SK-N-SH treated with all-trans-retinoic acid at 6 μM for 48 hours (cell line): ENCODE measurements at regions not wholly inside any gene's neighbourhood (a gene's known extent, or its start where the extent isn't known, plus 50 kb on each side); places are given as distances from the start of the nearest gene placed in this dataset.

Experiments
- ATAC-seq: fragments of 200-7000 bp; cut with Tn5 transposase; 3 replicates; pipeline ENCODE4 v1.9.1; 2020; ENCODE audit warnings: mild to moderate bottlenecking, moderate library complexity
- BACH2 ChIP-seq: fragments of 250-450 bp; sonication (Bioruptor Pico); IDR thresholded peaks from 2 replicates; pipeline ENCODE4 v1.9.0; 2021; ENCODE audit warnings: mild to moderate bottlenecking, borderline replicate concordance
- CSDC2 ChIP-seq: fragments of 250-450 bp; sonication (Bioruptor Pico); IDR thresholded peaks from 2 replicates; pipeline ENCODE4 v1.5.0; 2020; ENCODE audit warnings: mild to moderate bottlenecking, moderate library complexity
- ESRRG ChIP-seq: fragments of 250-450 bp; sonication (Bioruptor Pico); IDR thresholded peaks from 2 replicates; pipeline ENCODE4 v1.6.1; 2021; ENCODE audit warnings: mild to moderate bottlenecking
- GLIS3 ChIP-seq: fragments of 250-450 bp; sonication (Bioruptor Pico); IDR thresholded peaks from 2 replicates; pipeline ENCODE4 v1.5.0; 2020; ENCODE audit warnings: mild to moderate bottlenecking, moderate library complexity
- ISL1 ChIP-seq: fragments of 250-450 bp; sonication (Bioruptor Pico); IDR thresholded peaks from 2 replicates; pipeline ENCODE4 v2.1.2; 2022; ENCODE audit warnings: mild to moderate bottlenecking, moderate library complexity
- OSR1 ChIP-seq: fragments of 250-450 bp; sonication (Bioruptor Pico); IDR thresholded peaks from 2 replicates; pipeline ENCODE4 v1.8.0; 2022; ENCODE audit warnings: moderate library complexity, mild to moderate bottlenecking, inconsistent platforms
- RARB ChIP-seq: fragments of 250-450 bp; sonication (Bioruptor Pico); IDR thresholded peaks from 2 replicates; pipeline ENCODE4 v1.8.0; 2021; ENCODE audit warnings: mild to moderate bottlenecking, moderate library complexity
- SNAI2 ChIP-seq: fragments of 250-450 bp; sonication (Bioruptor Pico); IDR thresholded peaks from 2 replicates; pipeline ENCODE4 v1.5.0; 2020; ENCODE audit warnings: mild to moderate bottlenecking, moderate library complexity
- TCF4 ChIP-seq: fragments of 250-450 bp; sonication (Bioruptor Pico); IDR thresholded peaks from 2 replicates; pipeline ENCODE4 v1.8.0; 2021; ENCODE audit warnings: mild to moderate bottlenecking, moderate library complexity, borderline replicate concordance
- TOX ChIP-seq: fragments of 250-450 bp; sonication (Bioruptor Pico); IDR thresholded peaks from 2 replicates; pipeline ENCODE4 v1.8.0; 2021; ENCODE audit warnings: mild to moderate bottlenecking, moderate library complexity, borderline replicate concordance
- ZC3H10 ChIP-seq: fragments of 250-450 bp; sonication (Bioruptor Pico); IDR thresholded peaks from 2 replicates; pipeline ENCODE4 v1.5.1; 2021; ENCODE audit warnings: mild to moderate bottlenecking, moderate library complexity
- ZFP3 ChIP-seq: fragments of 250-450 bp; sonication (Bioruptor Pico); IDR thresholded peaks from 2 replicates; pipeline ENCODE4 v1.5.0; 2020; ENCODE audit warnings: mild to moderate bottlenecking, moderate library complexity
- ZNF565 ChIP-seq: fragments of 450-650 bp; formaldehyde crosslinking; conservative IDR thresholded peaks from 2 replicates; pipeline ENCODE4 v1.5.0; 2020; ENCODE audit warnings: low read depth, mild to moderate bottlenecking, moderate library complexity
- ZNF70 ChIP-seq: fragments of 450-650 bp; formaldehyde crosslinking; IDR thresholded peaks from 2 replicates; pipeline ENCODE4 v1.5.0; 2020; ENCODE audit warnings: mild to moderate bottlenecking, moderate library complexity
- ZNF8 ChIP-seq: fragments of 450-650 bp; formaldehyde crosslinking; IDR thresholded peaks from 2 replicates; pipeline ENCODE4 v1.5.0; 2020; ENCODE audit warnings: mild to moderate bottlenecking, moderate library complexity
- TF ChIP-seq, protein P1 (sequence below): fragments of 250-450 bp; sonication (Bioruptor Pico); IDR thresholded peaks from 2 replicates; pipeline ENCODE4 v1.5.1; 2020; ENCODE audit warnings: low read depth, mild to moderate bottlenecking, moderate library complexity
- TF ChIP-seq, protein P2 (sequence below): fragments of 250-450 bp; sonication (Bioruptor Pico); IDR thresholded peaks from 2 replicates; pipeline ENCODE4 v1.5.0; 2020; ENCODE audit warnings: mild to moderate bottlenecking, moderate library complexity
- TF ChIP-seq, protein P3 (sequence below): fragments of 250-450 bp; sonication (Bioruptor Pico); IDR thresholded peaks from 2 replicates; pipeline ENCODE4 v1.5.1; 2021; ENCODE audit warnings: mild to moderate bottlenecking, moderate library complexity
- TF ChIP-seq, protein P4 (sequence below): fragments of 250-450 bp; sonication (Bioruptor Pico); IDR thresholded peaks from 2 replicates; pipeline ENCODE4 v1.8.0; 2020; ENCODE audit warnings: mild to moderate bottlenecking, moderate library complexity, borderline replicate concordance
- TF ChIP-seq, protein P5 (sequence below): fragments of 250-450 bp; sonication (Bioruptor Pico); IDR thresholded peaks from 2 replicates; pipeline ENCODE4 v1.8.0; 2021; ENCODE audit warnings: low read depth, mild to moderate bottlenecking, moderate library complexity, borderline replicate concordance

DNA sequence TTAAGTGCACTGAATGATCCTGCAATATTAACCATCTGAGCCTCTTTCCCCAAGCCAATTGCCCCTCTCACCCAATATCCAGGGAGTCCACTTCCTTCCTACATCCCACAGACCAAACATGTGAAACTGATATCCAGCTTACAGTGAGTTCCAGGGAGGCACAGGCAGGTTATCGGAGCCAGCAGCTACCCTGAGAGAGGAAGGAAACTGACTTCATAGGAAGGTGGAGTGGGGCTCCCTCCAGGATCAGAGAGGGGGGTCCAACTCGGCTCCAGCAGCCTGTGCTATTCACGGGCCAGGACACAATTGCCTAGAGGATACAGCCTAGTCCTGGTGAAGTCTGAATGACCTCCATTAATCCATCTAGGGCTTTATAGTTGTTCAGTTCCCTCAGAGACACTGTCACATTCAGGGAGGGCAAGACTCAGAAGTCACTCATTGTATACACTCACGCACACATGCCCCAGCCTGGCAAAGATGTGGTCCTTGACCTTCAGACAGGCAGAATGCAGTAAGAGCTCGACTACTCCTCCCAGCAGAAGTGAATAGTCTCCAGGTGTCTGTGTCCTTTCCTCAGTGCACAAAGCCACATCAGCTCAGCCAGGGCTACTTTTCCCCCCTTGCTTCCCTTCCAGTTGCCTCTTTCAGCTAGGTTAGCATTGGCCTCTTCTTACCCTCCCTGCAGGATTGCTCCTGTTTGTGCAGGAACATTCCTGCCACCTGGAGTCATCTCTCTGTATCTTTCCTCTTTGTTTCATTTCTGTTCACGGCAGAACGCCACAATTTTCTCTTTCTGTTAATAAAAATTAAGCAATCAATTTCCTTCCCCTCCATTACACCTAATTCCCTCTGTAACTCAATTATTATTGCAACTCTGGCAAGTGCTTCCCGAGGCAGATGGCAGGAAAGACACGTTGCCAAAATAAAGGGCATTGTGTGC is 501.7 kb downstream of the ARHGEF28 start:
- no peak for TF ChIP-seq ESRRG (CRISPR knock-in tag)
- TF ChIP-seq ZFP3 (CRISPR knock-in tag), result no peak
- TF ChIP-seq OSR1 (CRISPR knock-in tag), result no peak
- TF ChIP-seq, protein P1, sequence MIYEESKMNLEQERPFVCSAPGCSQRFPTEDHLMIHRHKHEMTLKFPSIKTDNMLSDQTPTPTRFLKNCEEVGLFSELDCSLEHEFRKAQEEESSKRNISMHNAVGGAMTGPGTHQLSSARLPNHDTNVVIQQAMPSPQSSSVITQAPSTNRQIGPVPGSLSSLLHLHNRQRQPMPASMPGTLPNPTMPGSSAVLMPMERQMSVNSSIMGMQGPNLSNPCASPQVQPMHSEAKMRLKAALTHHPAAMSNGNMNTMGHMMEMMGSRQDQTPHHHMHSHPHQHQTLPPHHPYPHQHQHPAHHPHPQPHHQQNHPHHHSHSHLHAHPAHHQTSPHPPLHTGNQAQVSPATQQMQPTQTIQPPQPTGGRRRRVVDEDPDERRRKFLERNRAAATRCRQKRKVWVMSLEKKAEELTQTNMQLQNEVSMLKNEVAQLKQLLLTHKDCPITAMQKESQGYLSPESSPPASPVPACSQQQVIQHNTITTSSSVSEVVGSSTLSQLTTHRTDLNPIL (CRISPR knock-in tag), result no peak
- TF ChIP-seq GLIS3 (CRISPR knock-in tag), result no peak
- no peak for TF ChIP-seq CSDC2 (CRISPR knock-in tag)
- no peak for TF ChIP-seq SNAI2 (CRISPR knock-in tag)
- no peak for TF ChIP-seq ZNF8
- TF ChIP-seq ZC3H10 (CRISPR knock-in tag), result no peak
- TF ChIP-seq, protein P2, sequence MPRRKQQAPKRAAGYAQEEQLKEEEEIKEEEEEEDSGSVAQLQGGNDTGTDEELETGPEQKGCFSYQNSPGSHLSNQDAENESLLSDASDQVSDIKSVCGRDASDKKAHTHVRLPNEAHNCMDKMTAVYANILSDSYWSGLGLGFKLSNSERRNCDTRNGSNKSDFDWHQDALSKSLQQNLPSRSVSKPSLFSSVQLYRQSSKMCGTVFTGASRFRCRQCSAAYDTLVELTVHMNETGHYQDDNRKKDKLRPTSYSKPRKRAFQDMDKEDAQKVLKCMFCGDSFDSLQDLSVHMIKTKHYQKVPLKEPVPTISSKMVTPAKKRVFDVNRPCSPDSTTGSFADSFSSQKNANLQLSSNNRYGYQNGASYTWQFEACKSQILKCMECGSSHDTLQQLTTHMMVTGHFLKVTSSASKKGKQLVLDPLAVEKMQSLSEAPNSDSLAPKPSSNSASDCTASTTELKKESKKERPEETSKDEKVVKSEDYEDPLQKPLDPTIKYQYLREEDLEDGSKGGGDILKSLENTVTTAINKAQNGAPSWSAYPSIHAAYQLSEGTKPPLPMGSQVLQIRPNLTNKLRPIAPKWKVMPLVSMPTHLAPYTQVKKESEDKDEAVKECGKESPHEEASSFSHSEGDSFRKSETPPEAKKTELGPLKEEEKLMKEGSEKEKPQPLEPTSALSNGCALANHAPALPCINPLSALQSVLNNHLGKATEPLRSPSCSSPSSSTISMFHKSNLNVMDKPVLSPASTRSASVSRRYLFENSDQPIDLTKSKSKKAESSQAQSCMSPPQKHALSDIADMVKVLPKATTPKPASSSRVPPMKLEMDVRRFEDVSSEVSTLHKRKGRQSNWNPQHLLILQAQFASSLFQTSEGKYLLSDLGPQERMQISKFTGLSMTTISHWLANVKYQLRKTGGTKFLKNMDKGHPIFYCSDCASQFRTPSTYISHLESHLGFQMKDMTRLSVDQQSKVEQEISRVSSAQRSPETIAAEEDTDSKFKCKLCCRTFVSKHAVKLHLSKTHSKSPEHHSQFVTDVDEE, result no peak
- no peak for TF ChIP-seq BACH2
- TF ChIP-seq TCF4 (CRISPR knock-in tag), result no peak
- TF ChIP-seq, protein P3, sequence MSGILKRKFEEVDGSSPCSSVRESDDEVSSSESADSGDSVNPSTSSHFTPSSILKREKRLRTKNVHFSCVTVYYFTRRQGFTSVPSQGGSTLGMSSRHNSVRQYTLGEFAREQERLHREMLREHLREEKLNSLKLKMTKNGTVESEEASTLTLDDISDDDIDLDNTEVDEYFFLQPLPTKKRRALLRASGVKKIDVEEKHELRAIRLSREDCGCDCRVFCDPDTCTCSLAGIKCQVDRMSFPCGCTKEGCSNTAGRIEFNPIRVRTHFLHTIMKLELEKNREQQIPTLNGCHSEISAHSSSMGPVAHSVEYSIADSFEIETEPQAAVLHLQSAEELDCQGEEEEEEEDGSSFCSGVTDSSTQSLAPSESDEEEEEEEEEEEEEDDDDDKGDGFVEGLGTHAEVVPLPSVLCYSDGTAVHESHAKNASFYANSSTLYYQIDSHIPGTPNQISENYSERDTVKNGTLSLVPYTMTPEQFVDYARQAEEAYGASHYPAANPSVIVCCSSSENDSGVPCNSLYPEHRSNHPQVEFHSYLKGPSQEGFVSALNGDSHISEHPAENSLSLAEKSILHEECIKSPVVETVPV (CRISPR knock-in tag), result no peak
- no peak for TF ChIP-seq TOX (CRISPR knock-in tag)
- TF ChIP-seq ZNF70 (CRISPR knock-in tag), result no peak
- TF ChIP-seq RARB (CRISPR knock-in tag), result no peak
- TF ChIP-seq, protein P4, sequence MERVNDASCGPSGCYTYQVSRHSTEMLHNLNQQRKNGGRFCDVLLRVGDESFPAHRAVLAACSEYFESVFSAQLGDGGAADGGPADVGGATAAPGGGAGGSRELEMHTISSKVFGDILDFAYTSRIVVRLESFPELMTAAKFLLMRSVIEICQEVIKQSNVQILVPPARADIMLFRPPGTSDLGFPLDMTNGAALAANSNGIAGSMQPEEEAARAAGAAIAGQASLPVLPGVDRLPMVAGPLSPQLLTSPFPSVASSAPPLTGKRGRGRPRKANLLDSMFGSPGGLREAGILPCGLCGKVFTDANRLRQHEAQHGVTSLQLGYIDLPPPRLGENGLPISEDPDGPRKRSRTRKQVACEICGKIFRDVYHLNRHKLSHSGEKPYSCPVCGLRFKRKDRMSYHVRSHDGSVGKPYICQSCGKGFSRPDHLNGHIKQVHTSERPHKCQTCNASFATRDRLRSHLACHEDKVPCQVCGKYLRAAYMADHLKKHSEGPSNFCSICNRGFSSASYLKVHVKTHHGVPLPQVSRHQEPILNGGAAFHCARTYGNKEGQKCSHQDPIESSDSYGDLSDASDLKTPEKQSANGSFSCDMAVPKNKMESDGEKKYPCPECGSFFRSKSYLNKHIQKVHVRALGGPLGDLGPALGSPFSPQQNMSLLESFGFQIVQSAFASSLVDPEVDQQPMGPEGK (CRISPR knock-in tag), result no peak
- TF ChIP-seq ISL1 (CRISPR knock-in tag), result no peak
- no peak for TF ChIP-seq ZNF565 (CRISPR knock-in tag)
- TF ChIP-seq, protein P5, sequence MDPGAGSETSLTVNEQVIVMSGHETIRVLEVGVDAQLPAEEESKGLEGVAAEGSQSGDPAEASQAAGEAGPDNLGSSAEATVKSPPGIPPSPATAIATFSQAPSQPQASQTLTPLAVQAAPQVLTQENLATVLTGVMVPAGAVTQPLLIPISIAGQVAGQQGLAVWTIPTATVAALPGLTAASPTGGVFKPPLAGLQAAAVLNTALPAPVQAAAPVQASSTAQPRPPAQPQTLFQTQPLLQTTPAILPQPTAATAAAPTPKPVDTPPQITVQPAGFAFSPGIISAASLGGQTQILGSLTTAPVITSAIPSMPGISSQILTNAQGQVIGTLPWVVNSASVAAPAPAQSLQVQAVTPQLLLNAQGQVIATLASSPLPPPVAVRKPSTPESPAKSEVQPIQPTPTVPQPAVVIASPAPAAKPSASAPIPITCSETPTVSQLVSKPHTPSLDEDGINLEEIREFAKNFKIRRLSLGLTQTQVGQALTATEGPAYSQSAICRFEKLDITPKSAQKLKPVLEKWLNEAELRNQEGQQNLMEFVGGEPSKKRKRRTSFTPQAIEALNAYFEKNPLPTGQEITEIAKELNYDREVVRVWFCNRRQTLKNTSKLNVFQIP (CRISPR knock-in tag), result no peak
- ATAC-seq, result peak; percentile 78

DNA sequence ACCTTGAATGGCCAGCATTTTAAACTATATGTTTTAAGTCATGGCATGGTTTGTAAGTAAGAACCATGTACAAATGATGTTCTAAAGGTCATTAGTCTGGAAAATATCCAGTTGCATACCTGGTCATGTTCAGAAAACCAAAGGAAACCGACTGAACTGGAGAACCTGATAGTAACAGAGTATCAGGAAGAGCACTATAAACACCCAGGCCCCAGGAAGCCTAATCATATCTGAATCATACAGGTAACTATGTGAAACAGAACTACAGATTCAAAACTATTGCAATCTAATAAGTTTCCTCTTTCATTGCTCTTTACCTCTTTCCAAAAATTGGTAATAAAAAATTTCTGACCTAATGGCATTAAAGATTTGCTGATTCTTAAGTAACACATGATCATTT is 500.3 kb downstream of the ARHGEF28 start:
- ATAC-seq, result no peak
- TF ChIP-seq ZNF565 (CRISPR knock-in tag), result no peak
- TF ChIP-seq, protein P5 (CRISPR knock-in tag), result no peak
- TF ChIP-seq, protein P3 (CRISPR knock-in tag), result no peak
